CD8-positive, alpha-beta memory T cell (primary cell): ENCODE measurements at regions not wholly inside any gene's neighbourhood (a gene's known extent, or its start where the extent isn't known, plus 50 kb on each side); places are given as distances from the start of the nearest gene placed in this dataset.

Experiments used
- CTCF ChIA-PET: fragments of 350-600 bp; sonication (Branson Sonifier 250); formaldehyde crosslinking; loops from one replicate; lab custom pipeline; 2021; ENCODE audit warnings: antibody characterized with exemption; lab: Charles Lee
- POLR2A ChIA-PET: fragments of 350-600 bp; sonication (Branson Sonifier 250); formaldehyde crosslinking; loops from one replicate; lab custom pipeline; 2021; ENCODE audit warnings: antibody characterized with exemption; lab: Charles Lee
- DNase-seq, 5 donors: peaks; one replicate each; pipeline versions ENCODE4 v3.0.0 to v3.0.0-alpha.2; 2020 to 2022; ENCODE audit warnings: mixed read lengths in 1 of 5
- H3K27ac ChIP-seq: one replicate; pipeline ENCODE4 v1.7.0; 2013; ENCODE audit warnings: low read depth, mild to moderate bottlenecking, low read length, moderate library complexity
- H3K27me3 ChIP-seq: 2 replicates; pipeline ENCODE4 v1.7.0; 2013; ENCODE audit warnings: low read length, mild to moderate bottlenecking; ENCODE audit not compliant: insufficient read depth, poor library complexity, severe bottlenecking
- H3K36me3 ChIP-seq: 2 replicates; pipeline ENCODE4 v1.7.0; 2013; ENCODE audit warnings: mild to moderate bottlenecking, low read length, moderate library complexity; ENCODE audit not compliant: insufficient read depth
- H3K4me1 ChIP-seq: 2 replicates; pipeline ENCODE4 v1.7.0; 2013; ENCODE audit warnings: mild to moderate bottlenecking, low read length, moderate library complexity; ENCODE audit not compliant: insufficient read depth
- H3K4me3 ChIP-seq: 2 replicates; pipeline ENCODE4 v1.7.0; 2013; ENCODE audit warnings: mild to moderate bottlenecking, low read length
- H3K9me3 ChIP-seq: 2 replicates; pipeline ENCODE4 v1.7.0; 2013; ENCODE audit warnings: mild to moderate bottlenecking, low read length
- H3K27ac Mint-ChIP-seq, 8 donors: one replicate each; pipeline ENCODE4 v1.8.0; 2020 to 2021; ENCODE audit warnings: mixed read lengths in 8 of 8, mild to moderate bottlenecking in 6 of 8, inconsistent platforms in 3 of 8, moderate library complexity in 3 of 8
- H3K27me3 Mint-ChIP-seq, 2 donors: one replicate each; pipeline ENCODE4 v1.8.0; 2020 to 2021; ENCODE audit warnings: mixed read lengths in 2 of 2, mild to moderate bottlenecking in 1 of 2, moderate library complexity in 1 of 2
- H3K36me3 Mint-ChIP-seq, 3 donors: one replicate each; pipeline ENCODE4 v1.8.0; 2020 to 2021; ENCODE audit warnings: mixed read lengths in 3 of 3, inconsistent platforms in 1 of 3, mild to moderate bottlenecking in 1 of 3
- H3K4me1 Mint-ChIP-seq, 3 donors: one replicate each; pipeline ENCODE4 v1.8.0; 2020 to 2021; ENCODE audit warnings: mixed read lengths in 3 of 3, inconsistent platforms in 1 of 3, mild to moderate bottlenecking in 1 of 3
- H3K4me3 Mint-ChIP-seq, 7 donors: one replicate each; pipeline ENCODE4 v1.8.0; 2020 to 2021; ENCODE audit warnings: mixed read lengths in 7 of 7, mild to moderate bottlenecking in 6 of 7, moderate library complexity in 4 of 7, inconsistent platforms in 2 of 7
- H3K9me3 Mint-ChIP-seq, 5 donors: one replicate each; pipeline ENCODE4 v1.8.0; 2020 to 2022; ENCODE audit warnings: mixed read lengths in 5 of 5, mild to moderate bottlenecking in 3 of 5, moderate library complexity in 2 of 5, inconsistent platforms in 1 of 5

GRCh38 chr10:84696610-84697009, 368.2 kb downstream of the CCSER2 start:
- H3K36me3 Mint-ChIP-seq = no peaks in the 10 kb centered on the region

GRCh38 chr10:84698989-84699388, 370.6 kb downstream of the CCSER2 start:
- no peaks in the 10 kb centered on the region for H3K36me3 Mint-ChIP-seq
- POLR2A ChIA-PET = no interaction called here
- Histone ChIP-seq H3K9me3 (no peaks in the 10 kb centered on the region), H3K27ac (no peak overlapping the region), H3K4me3 (no peak overlapping the region), H3K4me1 (no peaks in the 10 kb centered on the region), H3K36me3 (no peaks in the 10 kb centered on the region), H3K27me3 (no peaks in the 10 kb centered on the region)
- peaks cover 0 to 6% of the 10 kb centered on the region in 2 donors for H3K27me3 Mint-ChIP-seq
- H3K4me1 Mint-ChIP-seq = no peaks in the 10 kb centered on the region
- DNase-seq = no peak
- H3K4me3 Mint-ChIP-seq = no peak overlapping the region
- H3K9me3 Mint-ChIP-seq = no peaks in the 10 kb centered on the region
- no peak overlapping the region for H3K27ac Mint-ChIP-seq
- CTCF ChIA-PET = no interaction called here

More at GRCh38 chr10:84696610-84697009, 368.2 kb downstream of the CCSER2 start:
- H3K27me3 ChIP-seq = no peaks in the 10 kb centered on the region
- no peak overlapping the region for H3K27ac ChIP-seq
- ChIA-PET POLR2A (no interaction called here), CTCF (no interaction called here)
- no peaks in the 10 kb centered on the region for H3K36me3 ChIP-seq
- Mint-ChIP-seq H3K9me3 (peaks cover 0 to 10% (median 6%) of the 10 kb centered on the region in 5 donors), H3K4me1 (no peaks in the 10 kb centered on the region), H3K27me3 (peaks cover 0 to 6% of the 10 kb centered on the region in 2 donors), H3K4me3 (no peak overlapping the region), H3K27ac (no peak overlapping the region)
- no peak for DNase-seq
- no peak overlapping the region for H3K4me3 ChIP-seq
- no peaks in the 10 kb centered on the region for H3K9me3 ChIP-seq
- H3K4me1 ChIP-seq = no peaks in the 10 kb centered on the region

GRCh38 chr10:84700668-84701369, 372.4 kb downstream of the CCSER2 start:
- Mint-ChIP-seq H3K4me1 (no peaks in the 10 kb centered on the region), H3K9me3 (peaks cover 0 to 2% (median 0%) of the 10 kb centered on the region in 5 donors), H3K27me3 (peaks cover 0 to 9% of the 10 kb centered on the region in 2 donors), H3K4me3 (no peak overlapping the region), H3K36me3 (no peaks in the 10 kb centered on the region), H3K27ac (no peak overlapping the region)
- H3K36me3 ChIP-seq = no peaks in the 10 kb centered on the region
- H3K4me1 ChIP-seq = no peaks in the 10 kb centered on the region
- CTCF ChIA-PET = no interaction called here
- no peak for DNase-seq
- H3K27ac ChIP-seq = no peak overlapping the region
- H3K27me3 ChIP-seq = no peaks in the 10 kb centered on the region
- no peaks in the 10 kb centered on the region for H3K9me3 ChIP-seq
- POLR2A ChIA-PET = no interaction called here
- no peak overlapping the region for H3K4me3 ChIP-seq

GRCh38 chr10:84701370-84701720, 373.0 kb downstream of the CCSER2 start:
- Histone ChIP-seq H3K36me3 (no peaks in the 10 kb centered on the region), H3K4me3 (no peak overlapping the region), H3K4me1 (no peaks in the 10 kb centered on the region), H3K9me3 (no peaks in the 10 kb centered on the region), H3K27ac (no peak overlapping the region), H3K27me3 (no peaks in the 10 kb centered on the region)
- Mint-ChIP-seq H3K27me3 (peaks cover 0 to 9% of the 10 kb centered on the region in 2 donors), H3K4me3 (no peak overlapping the region), H3K36me3 (no peaks in the 10 kb centered on the region), H3K9me3 (peaks cover 0 to 2% (median 0%) of the 10 kb centered on the region in 5 donors), H3K4me1 (no peaks in the 10 kb centered on the region), H3K27ac (no peak overlapping the region)
- POLR2A ChIA-PET = no interaction called here
- no peak for DNase-seq
- CTCF ChIA-PET = interaction anchor here (1.8 kb wide), 1 partner anchor 8 kb away, joined by 4 read pairs; no protein-coding TSS in a partner anchor

- peak overlapping the region in 1 of 8 donors; percentile 51 for H3K27ac Mint-ChIP-seq
- H3K27ac ChIP-seq = no peak overlapping the region
- H3K4me3 Mint-ChIP-seq = no peak overlapping the region
- no peaks in the 10 kb centered on the region for H3K4me1 Mint-ChIP-seq
- peaks cover 0 to 6% of the 10 kb centered on the region in 2 donors for H3K27me3 Mint-ChIP-seq
- H3K36me3 ChIP-seq = no peaks in the 10 kb centered on the region
- no peaks in the 10 kb centered on the region for H3K36me3 Mint-ChIP-seq
- H3K27me3 ChIP-seq = no peaks in the 10 kb centered on the region
- ChIA-PET CTCF (no interaction called here), POLR2A (no interaction called here)
- no peak overlapping the region for H3K4me3 ChIP-seq
- no peaks in the 10 kb centered on the region for H3K4me1 ChIP-seq
- H3K9me3 ChIP-seq = no peaks in the 10 kb centered on the region
- peaks cover 0 to 4% (median 0%) of the 10 kb centered on the region in 5 donors for H3K9me3 Mint-ChIP-seq
- no peak for DNase-seq
Measured at GRCh38 chr10:84704101-84704500, 375.7 kb downstream of the CCSER2 start.

- Histone ChIP-seq H3K4me1 (no peaks in the 10 kb centered on the region), H3K27ac (no peak overlapping the region), H3K36me3 (no peaks in the 10 kb centered on the region), H3K4me3 (no peak overlapping the region), H3K27me3 (no peaks in the 10 kb centered on the region), H3K9me3 (no peaks in the 10 kb centered on the region)
- ChIA-PET POLR2A (no interaction called here), CTCF (no interaction called here)
- no peak overlapping the region for H3K4me3 Mint-ChIP-seq
- H3K4me1 Mint-ChIP-seq = no peaks in the 10 kb centered on the region
- H3K27ac Mint-ChIP-seq = no peak overlapping the region
- H3K27me3 Mint-ChIP-seq = peaks cover 0 to 5% of the 10 kb centered on the region in 2 donors
- H3K9me3 Mint-ChIP-seq = peaks cover 0 to 4% (median 0%) of the 10 kb centered on the region in 5 donors
- H3K36me3 Mint-ChIP-seq = no peaks in the 10 kb centered on the region
- no peak for DNase-seq
Measured at GRCh38 chr10:84706431-84706830, 378.0 kb downstream of the CCSER2 start.

GRCh38 chr10:84706875-84707274, 378.5 kb downstream of the CCSER2 start:
- CTCF ChIA-PET = no interaction called here

GRCh38 chr10:84715911-84716310, 387.5 kb downstream of the CCSER2 start:
- Histone ChIP-seq H3K4me1 (no peaks in the 10 kb centered on the region), H3K4me3 (no peak overlapping the region), H3K27me3 (no peaks in the 10 kb centered on the region), H3K36me3 (no peaks in the 10 kb centered on the region), H3K27ac (no peak overlapping the region), H3K9me3 (no peaks in the 10 kb centered on the region)
- Mint-ChIP-seq H3K9me3 (peaks cover 0 to 6% (median 2%) of the 10 kb centered on the region in 5 donors), H3K4me1 (no peaks in the 10 kb centered on the region), H3K4me3 (no peak overlapping the region), H3K27me3 (peaks cover 5 to 8% of the 10 kb centered on the region in 2 donors), H3K27ac (no peak overlapping the region), H3K36me3 (no peaks in the 10 kb centered on the region)
- no peak for DNase-seq
- ChIA-PET POLR2A (no interaction called here), CTCF (no interaction called here)

More at GRCh38 chr10:84706875-84707274, 378.5 kb downstream of the CCSER2 start:
- Mint-ChIP-seq H3K27me3 (peaks cover 0 to 3% of the 10 kb centered on the region in 2 donors), H3K4me1 (no peaks in the 10 kb centered on the region), H3K36me3 (no peaks in the 10 kb centered on the region), H3K9me3 (peaks cover 0 to 4% (median 0%) of the 10 kb centered on the region in 5 donors), H3K4me3 (no peak overlapping the region), H3K27ac (no peak overlapping the region)
- H3K27me3 ChIP-seq = no peaks in the 10 kb centered on the region
- DNase-seq = no peak
- H3K27ac ChIP-seq = no peak overlapping the region
- POLR2A ChIA-PET = no interaction called here
- H3K36me3 ChIP-seq = no peaks in the 10 kb centered on the region
- H3K4me3 ChIP-seq = no peak overlapping the region
- H3K4me1 ChIP-seq = no peaks in the 10 kb centered on the region
- H3K9me3 ChIP-seq = no peaks in the 10 kb centered on the region
